ENCODE measurements at regions not wholly inside any gene's neighbourhood (a gene's known extent, or its start where the extent isn't known, plus 50 kb on each side); places are given as distances from the start of the nearest gene placed in this dataset.

DNA sequence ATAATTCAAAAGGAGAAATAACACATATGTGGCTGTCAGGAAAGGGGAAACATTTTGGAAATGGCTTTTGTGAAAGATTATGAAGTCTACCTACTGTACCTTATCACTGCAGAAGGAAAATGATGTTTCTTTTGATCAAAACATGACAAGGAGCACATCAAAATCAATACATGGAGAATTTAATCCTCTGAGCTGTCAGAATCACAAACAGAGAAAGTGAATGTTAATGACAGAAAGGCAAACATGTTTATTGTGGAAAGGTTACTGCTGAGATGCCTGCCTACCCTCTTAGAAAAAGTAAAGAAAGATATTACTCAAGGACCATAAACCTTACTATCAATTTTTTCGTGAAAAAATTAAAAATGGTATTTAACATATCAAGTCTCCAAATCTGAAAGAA, 794.5 kb upstream of the GYPC start:
- DNase-seq (ENCODE audit: low spot score): no peak

DNA sequence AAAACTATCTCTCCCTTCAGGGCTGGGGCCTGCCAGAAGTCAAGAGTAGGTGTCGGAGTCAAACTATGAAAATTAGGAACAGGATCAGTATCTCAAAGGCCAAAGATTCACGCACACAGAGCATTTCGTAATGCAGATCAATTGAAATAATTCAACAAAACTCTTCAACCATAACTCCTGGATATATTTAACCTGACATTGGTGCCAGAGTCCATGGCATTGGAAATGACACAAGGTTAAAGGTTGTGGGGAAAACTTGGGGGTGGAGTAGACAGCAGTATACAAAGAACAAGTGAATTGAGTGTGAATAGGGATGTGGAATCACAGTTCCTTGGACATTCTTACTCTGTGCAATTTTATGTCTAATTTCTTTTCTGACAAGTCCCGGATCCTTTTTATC, 788.0 kb upstream of the GYPC start:
- DNase-seq (ENCODE audit: low spot score): no peak

DNA sequence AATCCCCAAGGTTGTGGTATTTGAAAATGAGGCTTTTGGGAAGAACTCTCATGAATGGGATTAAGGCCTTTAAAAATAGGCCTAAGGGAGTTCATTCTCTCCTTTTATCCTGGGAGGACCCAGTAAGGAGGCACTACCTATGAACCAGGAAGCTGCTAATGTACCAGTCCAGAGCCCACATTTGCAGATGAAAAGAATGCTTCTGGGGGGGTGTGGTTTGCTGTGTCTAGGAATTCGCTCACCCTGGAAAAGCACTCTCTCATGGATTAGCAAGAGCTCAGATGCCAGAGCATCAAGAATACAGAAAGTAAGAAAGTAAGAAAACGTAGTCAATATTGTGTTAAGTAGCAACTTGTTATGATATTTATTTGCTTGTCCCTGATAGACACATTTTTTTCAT, 785.7 kb upstream of the GYPC start:
- DNase-seq (ENCODE audit: low spot score): no peak

DNA sequence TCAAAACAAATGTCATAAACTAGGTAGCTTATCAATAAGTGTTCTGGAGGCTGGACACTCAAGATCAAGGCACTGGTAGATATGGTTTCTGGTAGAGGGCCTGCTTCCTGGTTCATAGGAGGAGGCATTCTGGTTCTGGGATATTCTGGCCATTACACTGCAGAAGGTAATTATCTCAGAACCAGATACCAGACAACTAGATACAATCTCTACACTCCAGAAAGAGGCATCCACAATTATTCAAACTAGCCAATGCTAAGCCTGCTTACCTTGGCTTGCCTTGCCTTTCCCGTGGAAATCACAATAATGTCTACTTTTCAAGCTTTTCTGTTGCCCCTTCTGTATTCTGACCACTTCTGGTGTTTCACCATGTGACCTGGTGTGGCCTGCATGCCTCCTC, 785.2 kb upstream of the GYPC start:
- no peak for DNase-seq (ENCODE audit: low spot score)

DNA sequence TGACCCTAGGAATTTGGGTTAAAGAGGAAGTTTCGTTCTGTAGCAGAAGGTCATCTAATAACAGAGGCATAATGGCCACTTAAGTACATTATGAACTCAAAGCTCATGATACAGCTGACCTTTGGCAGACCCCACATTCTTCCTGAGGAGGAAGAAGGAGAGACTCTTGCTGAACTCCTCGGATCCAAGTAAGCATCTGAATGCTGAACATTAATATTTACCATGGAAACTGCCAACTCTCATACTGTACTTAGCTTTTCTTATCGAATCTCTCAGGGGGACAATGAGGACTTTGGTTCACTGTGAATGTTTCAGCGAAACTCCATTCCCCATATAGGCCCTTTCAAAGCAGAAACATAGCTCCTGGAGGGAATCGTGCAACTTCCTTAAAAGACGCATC, 781.4 kb upstream of the GYPC start:
- no peak for DNase-seq (ENCODE audit: low spot score)

GRCh38 chr2:125885340-125885739, 770.6 kb upstream of the GYPC start:
- no peak for DNase-seq (ENCODE audit: low spot score)

DNA sequence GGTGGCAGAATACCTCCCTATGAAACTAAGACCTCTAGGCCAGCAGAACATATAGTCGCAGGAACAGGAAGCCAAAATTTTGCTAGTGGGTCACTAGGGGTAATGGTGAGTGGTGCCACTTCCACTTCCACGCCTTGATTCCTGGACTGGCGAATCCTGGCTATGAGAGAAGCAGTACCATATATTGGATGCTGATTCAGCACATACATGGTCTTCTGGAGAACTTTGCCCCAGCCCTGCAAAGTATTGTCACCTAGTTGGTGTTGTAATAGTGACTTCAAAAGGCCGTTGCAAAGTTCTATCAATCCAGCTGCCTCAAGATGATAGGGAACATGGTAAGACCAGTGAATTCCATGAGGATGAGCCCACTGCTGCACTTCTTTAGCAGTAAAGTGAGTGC, 769.8 kb upstream of the GYPC start:
- DNase-seq (ENCODE audit: low spot score): no peak

DNA sequence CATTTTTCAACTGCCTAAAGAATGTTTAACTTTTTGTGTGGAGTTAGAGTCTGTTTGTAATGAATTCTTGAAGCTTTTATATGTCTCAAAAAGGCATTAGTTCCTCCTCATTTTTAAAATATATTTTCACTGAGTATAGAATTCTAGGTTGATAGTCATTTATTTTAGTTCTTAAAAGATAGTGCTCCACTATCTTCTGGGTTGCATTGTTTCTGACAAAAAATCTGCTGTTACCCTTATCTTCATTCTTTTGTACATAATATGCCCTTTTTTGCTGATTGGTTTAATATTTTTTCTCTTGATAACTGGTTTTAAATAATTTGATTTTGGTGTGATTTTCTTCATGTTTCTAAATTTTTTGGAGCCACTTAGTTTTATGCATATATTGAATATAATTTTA, 754.7 kb upstream of the GYPC start:
- DNase-seq (ENCODE audit: low spot score): no peak

DNA sequence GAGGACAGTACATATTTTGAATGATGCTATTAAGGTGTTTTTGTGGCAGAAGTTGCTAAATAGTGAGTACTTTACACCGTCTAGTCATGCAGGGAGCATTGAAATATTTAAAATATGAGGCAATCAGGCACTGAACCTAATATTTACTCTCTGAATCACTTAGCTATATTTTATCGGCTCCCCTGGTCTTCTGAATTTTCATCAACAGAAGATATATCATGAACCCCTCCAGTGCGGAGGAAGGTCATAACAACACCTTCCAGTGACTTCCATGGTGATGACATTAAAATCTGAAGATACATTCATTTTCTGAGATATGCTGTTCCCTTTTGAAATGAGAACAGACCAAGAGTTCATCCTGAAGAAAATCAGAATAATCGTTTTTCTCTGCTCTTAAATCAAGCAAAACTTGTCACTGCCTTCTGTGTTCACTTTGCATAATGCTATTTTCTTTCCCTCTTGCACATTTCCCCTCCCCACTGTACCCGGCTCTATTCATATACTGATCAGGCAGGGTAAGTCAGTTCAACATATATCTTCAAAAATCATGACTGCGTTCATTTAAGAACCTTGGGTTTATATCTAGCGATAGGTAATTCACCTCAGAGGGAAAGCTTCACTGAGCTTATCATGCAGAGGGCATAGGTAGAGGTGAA, 729.9 kb upstream of the GYPC start:
- no peak for DNase-seq (ENCODE audit: low spot score)

- no peak for DNase-seq (ENCODE audit: low spot score)
These were observed 720.4 kb upstream of the GYPC start for GRCh38 chr2:125935559-125935958.

DNA sequence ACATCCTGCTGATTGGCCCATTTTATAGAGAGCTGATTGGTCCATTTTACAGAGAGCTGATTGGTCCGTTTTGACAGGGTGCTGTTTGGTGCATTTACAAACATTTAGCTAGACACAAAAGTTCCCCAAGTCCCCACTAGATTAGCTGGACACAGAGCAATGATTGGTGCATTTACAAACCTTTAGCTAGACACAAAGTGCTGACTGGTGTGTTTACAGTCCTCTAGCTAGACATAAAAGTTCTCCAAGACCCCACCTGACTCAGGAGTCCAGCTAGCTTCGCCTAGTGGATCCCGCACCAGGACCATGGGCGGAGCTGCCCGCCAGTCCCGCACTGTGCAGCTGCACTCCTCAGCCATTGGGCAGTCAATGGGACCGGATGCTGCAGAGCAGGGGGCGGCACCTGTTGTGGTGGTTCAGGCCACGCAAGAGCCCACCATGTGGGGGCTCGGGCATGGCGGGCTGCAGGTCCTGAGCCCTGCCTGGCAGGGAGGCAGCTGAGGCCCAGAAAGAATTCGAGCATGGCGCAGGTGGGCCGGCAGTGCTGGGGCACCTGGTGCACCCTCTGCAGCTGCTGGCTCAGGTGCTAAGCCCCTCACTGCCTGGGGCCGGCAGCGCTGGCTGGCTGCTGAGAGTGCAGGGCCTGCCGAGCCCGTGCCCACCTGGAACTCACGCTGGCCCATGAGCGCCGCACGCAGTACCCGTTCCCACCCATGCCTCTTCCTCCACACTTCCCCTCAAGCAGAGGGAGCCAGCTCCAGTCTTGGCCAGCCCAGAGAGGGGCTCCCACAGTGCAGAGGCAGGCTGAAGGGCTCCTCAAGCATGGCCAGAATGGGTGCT, 713.2 kb upstream of the GYPC start:
- DNase-seq (ENCODE audit: low spot score): no peak

DNA sequence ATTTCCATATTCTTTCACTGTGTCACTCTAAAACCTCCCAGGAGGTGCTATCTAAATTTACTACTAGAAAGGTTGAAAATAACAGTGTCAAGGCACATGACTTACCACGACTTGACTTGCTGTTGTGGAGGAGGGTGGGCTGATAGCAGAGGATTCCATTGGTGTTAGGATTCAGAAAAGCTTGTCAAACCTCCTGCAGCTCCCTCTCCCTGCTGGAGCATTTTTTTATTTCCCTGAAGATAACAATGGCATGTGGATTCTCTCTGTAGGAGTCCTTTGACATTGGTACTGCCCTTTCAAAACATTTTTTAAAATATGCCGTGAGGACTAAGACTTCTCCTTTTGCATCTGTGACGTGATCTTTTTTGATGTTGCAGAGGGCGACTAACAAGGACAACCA, 696.9 kb upstream of the GYPC start:
- no peak for DNase-seq (ENCODE audit: low spot score)

DNA sequence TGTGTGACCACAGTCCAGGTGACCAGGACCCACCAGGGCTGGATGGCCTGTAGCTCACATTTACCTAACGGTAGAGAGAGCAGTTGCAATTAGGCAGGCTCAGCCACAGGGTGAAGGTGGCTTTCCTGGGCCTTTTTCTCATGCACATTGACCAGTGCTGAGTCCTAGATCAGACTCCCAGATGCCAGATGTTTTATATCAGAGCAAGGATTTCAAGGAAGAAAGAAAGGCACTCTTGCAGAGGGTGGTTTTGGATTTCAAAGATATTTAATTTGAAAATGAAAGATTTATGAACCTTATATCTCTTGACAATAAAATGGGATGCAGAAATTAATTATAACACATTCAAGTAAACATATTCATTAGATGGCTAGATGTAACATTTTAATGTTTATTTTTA, 694.2 kb upstream of the GYPC start:
- no peak for DNase-seq (ENCODE audit: low spot score)

DNA sequence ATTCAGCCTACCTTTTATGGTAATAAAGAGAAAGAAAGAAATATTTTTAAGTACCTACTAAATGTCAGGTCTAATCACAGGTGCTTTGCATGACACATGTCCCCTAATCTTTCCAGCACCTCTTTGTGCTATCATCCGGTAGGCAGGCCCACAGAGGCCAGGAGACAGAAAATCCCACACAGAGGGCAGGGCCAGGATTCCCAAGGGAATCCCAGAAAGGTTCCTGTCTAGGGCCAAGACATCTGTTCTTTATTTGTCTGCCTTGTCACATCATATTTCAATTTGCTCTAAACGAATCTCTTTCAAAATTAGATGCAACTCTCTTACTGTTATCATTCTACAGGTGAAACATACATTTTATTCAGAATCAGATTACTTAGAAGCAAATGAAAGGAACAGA, 676.1 kb upstream of the GYPC start:
- DNase-seq (ENCODE audit: low spot score): no peak

- DNase-seq (ENCODE audit: low spot score): no peak
These were observed 672.6 kb upstream of the GYPC start for GRCh38 chr2:125983364-125983763.

- DNase-seq (ENCODE audit: low spot score): no peak
These were observed 626.6 kb upstream of the GYPC start for GRCh38 chr2:126029316-126029715.

- DNase-seq (ENCODE audit: low spot score): no peak
These were observed 617.1 kb upstream of the GYPC start for GRCh38 chr2:126038861-126039260.

DNA sequence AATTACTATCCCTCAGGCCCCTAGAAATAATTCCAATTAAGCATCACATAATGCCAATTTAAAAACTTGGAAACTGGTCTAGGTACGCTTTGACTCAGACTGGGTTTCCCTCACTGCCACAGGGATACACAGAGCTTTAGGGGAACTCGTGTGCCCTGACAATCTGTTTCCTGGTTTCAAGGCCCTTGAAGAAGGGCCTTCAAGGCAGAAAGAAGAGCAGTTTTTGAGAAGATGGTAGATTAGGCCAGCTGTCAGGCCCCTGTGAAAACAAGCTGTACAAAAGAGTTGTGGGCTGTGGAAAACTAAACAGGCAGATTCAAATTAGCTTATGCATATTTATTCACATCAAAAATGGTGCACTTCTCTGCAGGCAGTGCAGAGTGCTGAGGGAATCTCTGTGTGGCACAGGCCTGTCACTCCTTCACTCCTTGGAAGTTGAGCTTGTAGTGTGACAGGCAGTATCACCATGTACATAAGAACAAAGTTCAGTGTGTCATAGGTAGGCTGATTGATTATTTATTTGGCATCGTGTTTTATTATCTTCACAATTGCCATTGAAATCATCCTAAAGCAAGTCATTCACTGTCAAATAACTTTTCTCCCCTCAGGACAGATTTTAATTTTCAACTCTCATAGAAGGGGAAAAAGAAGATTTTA, 614.4 kb upstream of the GYPC start:
- DNase-seq (ENCODE audit: low spot score): no peak

DNA sequence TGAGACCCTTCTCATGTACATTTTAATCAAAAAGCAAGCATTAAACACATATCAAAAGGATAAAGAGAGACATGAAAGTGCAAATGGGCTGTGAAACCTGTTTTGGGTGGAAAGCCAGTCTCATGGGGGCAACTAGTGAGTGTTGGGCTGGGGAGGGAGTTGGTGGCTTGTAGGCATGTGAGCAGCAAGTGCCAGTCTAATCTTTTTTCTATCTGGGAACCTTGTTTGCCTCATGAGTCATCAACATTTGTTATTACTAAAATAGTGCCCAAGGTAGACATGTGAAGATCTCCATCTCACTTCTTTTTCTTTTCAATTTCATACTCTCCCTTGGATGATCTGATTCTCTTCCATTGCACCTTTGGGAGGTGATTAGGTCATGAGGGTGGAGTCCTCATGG, 613.9 kb upstream of the GYPC start:
- DNase-seq (ENCODE audit: low spot score): no peak

DNA sequence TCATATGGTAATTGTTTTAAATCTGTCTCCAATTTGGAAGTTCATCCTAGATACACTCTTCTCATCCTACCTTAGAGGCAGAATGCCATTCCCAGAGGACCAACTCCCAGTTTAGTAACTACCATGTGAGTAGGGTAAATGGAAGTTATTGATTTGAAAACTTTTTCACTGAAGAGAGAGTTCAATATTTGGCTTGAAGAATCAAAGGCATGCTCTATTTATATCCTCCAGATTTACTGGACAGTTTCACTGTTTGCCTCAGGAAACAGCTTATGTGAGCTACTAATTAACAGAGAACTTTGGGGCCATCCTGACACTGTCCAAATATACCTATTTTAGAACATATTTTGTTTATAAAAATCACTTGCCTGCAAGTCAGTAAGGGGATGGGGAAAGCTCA, 607.2 kb upstream of the GYPC start:
- no peak for DNase-seq (ENCODE audit: low spot score)

- DNase-seq (ENCODE audit: low spot score): no peak
These were observed 606.5 kb upstream of the GYPC start for GRCh38 chr2:126049461-126049860.

GRCh38 chr2:126050991-126051736, 604.8 kb upstream of the GYPC start:
- DNase-seq (ENCODE audit: low spot score): no peak

Measured in ecto neural progenitor cell (in vitro differentiated cells).